PC-9 (cell line): ENCODE measurements at regions not wholly inside any gene's neighbourhood (a gene's known extent, or its start where the extent isn't known, plus 50 kb on each side); places are given as distances from the start of the nearest gene placed in this dataset.

Experiments
- BruUV-seq: library from RNA; stranded (reverse); fragments of 400-500 nt; replicated peaks from 2 replicates; lab custom pipeline; 2021; lab: Mats Ljungman, UMichigan
- CTCF ChIA-PET: fragments of 300-600 bp; sonication (Branson Sonifier 250); formaldehyde crosslinking; loops from one replicate; lab custom pipeline; 2022; ENCODE audit warnings: antibody characterized with exemption; lab: Charles Lee
- POLR2A ChIA-PET: fragments of 300-600 bp; sonication (Branson Sonifier 250); formaldehyde crosslinking; loops from one replicate; lab custom pipeline; 2022; ENCODE audit warnings: antibody characterized with exemption; ENCODE audit not compliant: unreplicated experiment; lab: Charles Lee
- DNase-seq, 2 experiments: peaks; one replicate each; pipeline versions ENCODE4 v3.0.0 to v3.0.0-alpha.2; 2015 to 2022; ENCODE audit warnings: mixed read lengths in 1 of 2
- H2AFZ ChIP-seq: fragments of 200-600 bp; sonication (generic); 2 replicates; pipeline ENCODE4 v1.8.1; 2017; ENCODE audit warnings: antibody characterized with exemption
- H3F3A ChIP-seq: fragments of 200-600 bp; sonication (generic); 2 replicates; pipeline ENCODE4 v1.8.1; 2017; ENCODE audit warnings: antibody characterized with exemption, mild to moderate bottlenecking, low read depth; ENCODE audit not compliant: insufficient read depth
- H3K27ac ChIP-seq: fragments of 200-600 bp; sonication (generic); 2 replicates; pipeline ENCODE4 v1.6.1; 2016; ENCODE audit warnings: mixed run types
- H3K27me3 ChIP-seq: fragments of 200-600 bp; sonication (generic); 2 replicates; pipeline ENCODE4 v1.6.1; 2016; ENCODE audit warnings: low read depth, mixed run types; ENCODE audit not compliant: insufficient read depth
- H3K36me3 ChIP-seq: fragments of 200-600 bp; sonication (generic); 2 replicates; pipeline ENCODE4 v1.6.1; 2016; ENCODE audit warnings: low read depth, mixed run types
- H3K4me1 ChIP-seq: fragments of 200-600 bp; sonication (generic); replicated peaks from 2 replicates; pipeline ENCODE4 v1.6.1; 2016; ENCODE audit warnings: mixed run types; ENCODE audit not compliant: insufficient read depth
- H3K4me2 ChIP-seq: fragments of 200-600 bp; sonication (generic); 2 replicates; pipeline ENCODE4 v1.6.1; 2017; ENCODE audit warnings: mixed run types
- H3K4me3 ChIP-seq: fragments of 200-600 bp; sonication (generic); 2 replicates; pipeline ENCODE4 v1.6.1; 2016; ENCODE audit warnings: mixed run types
- H3K79me2 ChIP-seq: fragments of 200-600 bp; sonication (generic); 2 replicates; pipeline ENCODE4 v1.6.1; 2017; ENCODE audit warnings: low read depth, mixed run types
- H3K9me2 ChIP-seq: fragments of 200-600 bp; sonication (generic); 2 replicates; pipeline ENCODE4 v1.8.1; 2017; ENCODE audit warnings: mild to moderate bottlenecking; ENCODE audit not compliant: insufficient read depth
- H3K9me3 ChIP-seq: fragments of 200-600 bp; sonication (generic); 2 replicates; pipeline ENCODE4 v1.8.1; 2016; ENCODE audit warnings: low read depth; ENCODE audit not compliant: insufficient read depth
- H4K20me1 ChIP-seq: fragments of 200-600 bp; sonication (generic); 2 replicates; pipeline ENCODE4 v1.8.1; 2017; ENCODE audit not compliant: insufficient read depth
- CTCF ChIP-seq: fragments of 200-600 bp; sonication (generic); conservative IDR thresholded peaks from 2 replicates; pipeline ENCODE4 v1.6.1; 2017; ENCODE audit warnings: mixed run types, antibody characterized with exemption, mild to moderate bottlenecking, moderate library complexity
- EZH2 ChIP-seq: fragments of 200-600 bp; sonication (generic); IDR thresholded peaks from 2 replicates; pipeline ENCODE4 v1.8.0; 2017; ENCODE audit warnings: antibody characterized with exemption, low read depth
- intact Hi-C: fragments of 100-400 bp; cut with micrococcal nuclease; formaldehyde crosslinking; loops from one replicate; pipeline ENCODE4 v1.10.0; 2022; ENCODE audit not compliant: unreplicated experiment

DNA sequence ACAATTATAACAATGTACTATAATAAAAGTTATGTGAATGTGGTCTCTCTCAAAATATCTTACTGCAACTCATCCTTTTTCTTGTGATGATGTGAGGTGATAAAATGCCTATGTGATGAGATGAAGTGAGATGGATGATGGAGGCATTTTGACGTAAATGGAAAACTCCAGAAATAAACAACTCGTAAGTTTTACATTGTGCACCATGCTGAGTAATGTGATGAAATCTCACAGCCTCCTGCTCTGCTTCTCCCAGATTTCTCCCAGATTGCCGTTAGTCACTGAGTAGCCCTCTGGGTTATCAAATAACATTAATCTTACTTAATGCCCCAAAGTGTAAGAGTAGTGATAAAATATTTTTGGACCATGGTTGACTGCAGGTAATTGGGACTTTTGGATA is 64.8 kb upstream of the SLCO2A1 start:
- no peaks in the 10 kb centered on the region for H4K20me1 ChIP-seq
- no peaks in the 10 kb centered on the region for H3K9me2 ChIP-seq
- no peaks in the 10 kb centered on the region for H3K79me2 ChIP-seq
- ChIA-PET CTCF (no interaction called here), POLR2A (no interaction called here)
- TF ChIP-seq CTCF (no peak), EZH2 (no peak)
- H3K4me2 ChIP-seq: no peak overlapping the region
- no peak overlapping the region for H3K4me3 ChIP-seq
- H2AFZ ChIP-seq: no peak overlapping the region
- H3K27ac ChIP-seq: no peak overlapping the region
- no peaks in the 10 kb centered on the region for H3K27me3 ChIP-seq
- no peaks in the 10 kb centered on the region; the same call in 1 of the 2 replicates for H3K9me3 ChIP-seq
- no TSS peak for BruUV-seq
- no peaks in the 10 kb centered on the region for H3K36me3 ChIP-seq
- no peaks in the 10 kb centered on the region for H3F3A ChIP-seq
- intact Hi-C loops: no loop called here
- no peak for DNase-seq
- H3K4me1 ChIP-seq: no peaks in the 10 kb centered on the region

DNA sequence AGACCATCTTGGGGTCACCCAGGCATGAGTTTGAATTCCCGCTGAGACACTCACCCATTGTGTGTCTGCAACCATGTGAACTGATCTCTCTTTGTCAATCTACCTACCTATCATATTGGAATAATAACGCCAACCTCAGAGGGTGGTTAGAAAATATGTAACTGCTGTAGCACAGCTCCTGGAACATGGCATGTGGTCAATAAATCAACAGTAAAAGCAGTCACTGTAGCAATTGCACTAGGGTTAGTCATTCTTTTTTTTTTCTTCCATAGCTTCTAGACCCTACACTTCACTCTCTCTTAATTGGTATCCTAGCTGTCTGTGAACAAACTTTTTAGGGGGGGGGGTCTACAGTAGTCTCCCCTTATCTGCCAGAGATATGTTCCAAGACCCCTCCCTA is 64.2 kb upstream of the SLCO2A1 start:
- POLR2A ChIA-PET: no interaction called here
- no peak overlapping the region for H3K4me3 ChIP-seq
- CTCF ChIA-PET: no interaction called here

DNA sequence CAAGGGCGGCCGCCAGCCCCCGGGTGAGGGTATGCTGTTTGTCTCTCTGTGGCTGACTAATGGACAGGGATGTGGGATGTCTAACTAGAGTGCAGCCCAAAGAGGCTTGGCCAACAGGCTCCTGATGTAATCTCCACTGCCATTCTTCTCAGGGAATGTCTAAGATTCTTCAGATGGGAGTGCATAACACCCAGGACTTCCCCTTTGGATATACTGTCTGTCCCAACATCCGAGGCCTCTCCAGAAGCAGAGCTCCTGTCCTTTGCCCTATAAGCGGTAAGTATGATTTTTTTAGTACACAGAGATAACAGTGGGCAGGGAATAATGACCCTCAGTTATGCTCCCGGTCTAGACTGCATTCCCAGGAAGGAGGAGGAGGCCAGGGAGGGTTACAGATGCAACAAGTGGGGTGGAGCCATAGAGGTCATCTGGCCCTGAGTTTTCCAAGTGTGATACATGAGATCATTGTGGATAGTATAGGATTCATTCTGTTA is 62.5 kb upstream of the SLCO2A1 start:
- Histone ChIP-seq H3K79me2 (no peaks in the 10 kb centered on the region), H4K20me1 (no peaks in the 10 kb centered on the region), H3K9me2 (no peaks in the 10 kb centered on the region), H3K27ac (no peak overlapping the region), H3K36me3 (no peaks in the 10 kb centered on the region), H3K9me3 (0 out of 2 replicates have a peak, but pooled peaks cover 3% of the 10 kb centered on the region), H3K27me3 (no peaks in the 10 kb centered on the region), H3K4me2 (no peak overlapping the region), H3F3A (no peaks in the 10 kb centered on the region), H2AFZ (no peak overlapping the region), H3K4me1 (peaks cover 2% of the 10 kb centered on the region; the same call in 1 of the 2 replicates), H3K4me3 (no peak overlapping the region)
- DNase-seq: no peak
- TF ChIP-seq CTCF (no peak), EZH2 (no peak)
- POLR2A ChIA-PET: no interaction called here
- no TSS peak for BruUV-seq
- intact Hi-C loops: no loop called here
- CTCF ChIA-PET: no interaction called here

More for the DNA sequence above, 64.2 kb upstream of the SLCO2A1 start:
- Histone ChIP-seq H3K36me3 (no peaks in the 10 kb centered on the region), H3K9me2 (no peaks in the 10 kb centered on the region), H4K20me1 (no peaks in the 10 kb centered on the region), H3K4me1 (no peaks in the 10 kb centered on the region), H3F3A (no peaks in the 10 kb centered on the region), H3K9me3 (peaks cover 3% of the 10 kb centered on the region; the same call in 1 of the 2 replicates), H3K4me2 (no peak overlapping the region), H3K27me3 (no peaks in the 10 kb centered on the region), H3K27ac (no peak overlapping the region), H2AFZ (no peak overlapping the region), H3K79me2 (no peaks in the 10 kb centered on the region)
- no peak for DNase-seq
- no TSS peak for BruUV-seq
- TF ChIP-seq CTCF (no peak), EZH2 (no peak)
- intact Hi-C loops: no loop called here
